Spinal cord (tissue), 9 donors: ENCODE measurements at regions not wholly inside any gene's neighbourhood (a gene's known extent, or its start where the extent isn't known, plus 50 kb on each side); places are given as distances from the start of the nearest gene placed in this dataset.

Experiments
- DNase-seq, 6 donors: peaks; one replicate each; pipeline versions ENCODE4 v3.0.0 to v3.0.0-alpha.2; 2013 to 2015; ENCODE audit warnings: low spot score in 6 of 6, low read depth in 4 of 6
- H3K27ac ChIP-seq: one replicate; pipeline ENCODE4 v1.5.1; 2013; ENCODE audit warnings: low read depth, low read length, control low read depth
- H3K27me3 ChIP-seq: one replicate; pipeline ENCODE4 v1.6.1; 2013; ENCODE audit warnings: low read length; ENCODE audit not compliant: control insufficient read depth, insufficient read depth
- H3K36me3 ChIP-seq: one replicate; pipeline ENCODE4 v1.6.1; 2013; ENCODE audit warnings: low read length; ENCODE audit not compliant: control insufficient read depth, insufficient read depth
- H3K4me1 ChIP-seq: one replicate; pipeline ENCODE4 v1.6.1; 2013; ENCODE audit warnings: low read length; ENCODE audit not compliant: control insufficient read depth, insufficient read depth
- H3K4me3 ChIP-seq: one replicate; pipeline ENCODE4 v1.5.1; 2013; ENCODE audit warnings: low read depth, low read length, control low read depth
- H3K9me3 ChIP-seq: one replicate; pipeline ENCODE4 v1.6.1; 2013; ENCODE audit warnings: low read length; ENCODE audit not compliant: control insufficient read depth, insufficient read depth
- WGBS: methylation state at CpG from one replicate; pipeline ENCODE4 v1.1.5; 2013; ENCODE audit warnings: missing lambda C conversion rate; ENCODE audit not compliant: insufficient coverage; 5-methylcytosine and 5-hydroxymethylcytosine counted together
- donor health status: healthy.

DNA sequence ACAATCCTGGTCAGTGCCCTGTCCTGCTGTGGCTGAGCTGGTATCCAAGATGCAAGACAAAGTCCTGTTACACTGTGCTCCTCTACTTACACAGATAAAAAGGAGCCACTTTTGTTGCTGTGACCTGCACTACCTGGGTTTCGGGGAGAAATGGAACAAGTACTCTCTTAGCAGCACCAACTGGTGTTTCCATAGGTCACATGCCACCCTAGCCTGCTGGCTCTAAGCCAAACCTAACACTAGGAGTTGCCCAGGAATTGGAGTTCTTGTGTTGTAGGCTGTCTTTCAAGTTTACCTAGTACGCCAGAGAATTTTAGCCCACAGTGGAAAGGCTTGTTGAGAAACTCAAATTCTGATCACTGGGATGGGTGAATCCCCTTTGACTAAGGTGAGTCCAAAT is 727.4 kb downstream of the FAM133A start:
- H3K27ac ChIP-seq = no peak overlapping the region
- no peak overlapping the region for H3K4me3 ChIP-seq
- no peaks in the 10 kb centered on the region for H3K36me3 ChIP-seq
- no CpG with 5 or more reads among the region's 2 CpGs for WGBS
- no peaks in the 10 kb centered on the region for H3K9me3 ChIP-seq
- no peaks in the 10 kb centered on the region for H3K27me3 ChIP-seq
- H3K4me1 ChIP-seq = no peaks in the 10 kb centered on the region
- no peak for DNase-seq

- H3K27ac ChIP-seq = no peak overlapping the region
- 75% methylated on average over 3 of the region's 4 CpGs for WGBS
- no peaks in the 10 kb centered on the region for H3K9me3 ChIP-seq
- no peaks in the 10 kb centered on the region for H3K36me3 ChIP-seq
- H3K4me1 ChIP-seq = no peaks in the 10 kb centered on the region
- H3K27me3 ChIP-seq = no peaks in the 10 kb centered on the region
- H3K4me3 ChIP-seq = no peak overlapping the region
- DNase-seq = no peak
Observed at GRCh38 chrX:94414746-94415145, 740.7 kb downstream of the FAM133A start.

- Histone ChIP-seq H3K27ac (no peak overlapping the region), H3K27me3 (no peaks in the 10 kb centered on the region), H3K4me1 (no peaks in the 10 kb centered on the region), H3K36me3 (no peaks in the 10 kb centered on the region), H3K9me3 (no peaks in the 10 kb centered on the region), H3K4me3 (no peak overlapping the region)
- no peak for DNase-seq
Observed at GRCh38 chrX:94418065-94418464, 744.1 kb downstream of the FAM133A start.

DNA sequence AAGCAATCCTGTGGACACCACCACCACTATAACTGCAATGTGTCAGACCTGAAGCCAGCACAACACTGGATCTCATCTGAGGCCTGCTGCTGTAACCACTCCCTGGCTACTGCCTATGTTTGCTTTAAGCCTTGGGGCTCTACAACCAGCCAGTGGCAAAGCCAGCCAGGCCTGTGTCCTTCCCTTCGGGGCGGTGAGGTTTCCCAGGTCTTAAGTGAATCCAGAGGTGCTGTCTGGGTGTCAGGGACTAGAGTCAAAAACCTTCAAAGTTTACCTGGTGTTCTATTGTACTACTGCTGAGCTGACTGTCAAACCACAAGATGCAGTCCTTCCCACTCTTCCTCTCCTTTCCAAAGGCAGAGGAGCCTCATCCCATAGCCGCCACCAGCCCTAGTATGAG is 750.5 kb downstream of the FAM133A start:
- H3K4me1 ChIP-seq = no peaks in the 10 kb centered on the region
- H3K4me3 ChIP-seq = no peak overlapping the region
- no peak overlapping the region for H3K27ac ChIP-seq
- DNase-seq = no peak
- H3K27me3 ChIP-seq = peaks cover 2% of the 10 kb centered on the region
- 100% methylated on average over 2 of the region's 3 CpGs for WGBS
- no peaks in the 10 kb centered on the region for H3K36me3 ChIP-seq
- no peaks in the 10 kb centered on the region for H3K9me3 ChIP-seq

- Histone ChIP-seq H3K4me1 (no peaks in the 10 kb centered on the region), H3K4me3 (no peak overlapping the region), H3K27ac (no peak overlapping the region), H3K9me3 (no peaks in the 10 kb centered on the region), H3K36me3 (no peaks in the 10 kb centered on the region), H3K27me3 (peaks cover 2% of the 10 kb centered on the region)
- WGBS = no CpG with 5 or more reads among the region's 1 CpG
- DNase-seq = no peak
Observed at GRCh38 chrX:94430091-94430490, 756.1 kb downstream of the FAM133A start.

GRCh38 chrX:94435799-94436198 is 761.8 kb downstream of the FAM133A start:
- Histone ChIP-seq H3K4me3 (no peak overlapping the region), H3K27me3 (peaks cover 2% of the 10 kb centered on the region), H3K36me3 (no peaks in the 10 kb centered on the region), H3K4me1 (no peaks in the 10 kb centered on the region), H3K9me3 (no peaks in the 10 kb centered on the region), H3K27ac (no peak overlapping the region)
- no CpG with 5 or more reads among the region's 4 CpGs for WGBS
- no peak for DNase-seq

GRCh38 chrX:94454159-94454558 is 780.2 kb downstream of the FAM133A start:
- H3K27me3 ChIP-seq = no peaks in the 10 kb centered on the region
- no peak overlapping the region for H3K4me3 ChIP-seq
- no peak overlapping the region for H3K27ac ChIP-seq
- no peaks in the 10 kb centered on the region for H3K36me3 ChIP-seq
- H3K4me1 ChIP-seq = no peaks in the 10 kb centered on the region
- WGBS = no CpG with 5 or more reads among the region's 3 CpGs
- peaks cover 2% of the 10 kb centered on the region for H3K9me3 ChIP-seq
- DNase-seq = no peak

- Histone ChIP-seq H3K4me3 (no peak overlapping the region), H3K27me3 (no peaks in the 10 kb centered on the region), H3K36me3 (no peaks in the 10 kb centered on the region), H3K4me1 (no peaks in the 10 kb centered on the region), H3K9me3 (no peaks in the 10 kb centered on the region), H3K27ac (no peak overlapping the region)
- DNase-seq = no peak
- whole genome bisulfite sequencing = no CpG with 5 or more reads among the region's 1 CpG
Observed at GRCh38 chrX:94454606-94455005, 780.6 kb downstream of the FAM133A start.

GRCh38 chrX:94455782-94456181 is 781.8 kb downstream of the FAM133A start:
- H3K36me3 ChIP-seq = no peaks in the 10 kb centered on the region
- no peak overlapping the region for H3K4me3 ChIP-seq
- no peak for DNase-seq
- H3K4me1 ChIP-seq = no peaks in the 10 kb centered on the region
- WGBS = 63% methylated on average over 1 of the region's 1 CpG
- no peaks in the 10 kb centered on the region for H3K9me3 ChIP-seq
- no peak overlapping the region for H3K27ac ChIP-seq
- H3K27me3 ChIP-seq = no peaks in the 10 kb centered on the region

DNA sequence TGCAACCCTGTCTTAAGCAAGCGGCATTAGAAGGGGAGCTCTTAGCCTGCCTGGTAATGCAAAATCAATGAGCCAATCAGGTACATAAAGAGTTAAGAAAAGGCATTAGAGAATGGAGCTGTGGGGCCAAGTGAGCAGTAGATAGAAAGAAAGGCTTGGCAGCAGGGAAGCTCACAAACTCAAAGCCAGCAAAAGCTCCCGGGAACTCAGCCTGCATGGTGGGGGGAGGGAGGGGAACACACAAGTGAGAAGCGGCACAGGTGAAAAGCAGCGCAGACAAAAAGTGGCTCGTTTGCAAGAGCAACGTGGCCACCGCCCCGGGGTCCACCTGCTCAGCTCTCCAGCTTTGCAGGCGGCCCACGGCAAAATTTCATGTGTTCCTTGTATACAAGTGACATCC is 818.5 kb downstream of the FAM133A start:
- no peak overlapping the region for H3K4me3 ChIP-seq
- peak in 2 of 6 donors; percentile 5 to 20 for DNase-seq
- no peaks in the 10 kb centered on the region for H3K9me3 ChIP-seq
- H3K27ac ChIP-seq = no peak overlapping the region
- H3K27me3 ChIP-seq = peaks cover 5% of the 10 kb centered on the region
- H3K36me3 ChIP-seq = no peaks in the 10 kb centered on the region
- 19% methylated on average over 4 of the region's 10 CpGs for WGBS
- H3K4me1 ChIP-seq = no peaks in the 10 kb centered on the region
